ENCODE measurements at regions not wholly inside any gene's neighbourhood (a gene's known extent, or its start where the extent isn't known, plus 50 kb on each side); places are given as distances from the start of the nearest gene placed in this dataset.

GRCh38 chr2:13818002-13818401 is 814.5 kb upstream of the LRATD1 start:
- no peak for FAIRE-seq
- intact Hi-C loops (cut with micrococcal nuclease) = no loop called here
- TF ChIP-seq FOS (IDR thresholded peaks at IDR 0.05; ENCODE audit: borderline replicate concordance, insufficient read depth, low read length) = no peak
- no peak for TF ChIP-seq POLR2A (IDR thresholded peaks at IDR 0.05; ENCODE audit: low read depth, low read length)
- TF ChIP-seq GATA2 (IDR thresholded peaks at IDR 0.05; ENCODE audit: insufficient read depth, insufficient read length, low read depth, low read length) = no peak
- TF ChIP-seq MAX (IDR thresholded peaks at IDR 0.05; ENCODE audit: insufficient read depth, insufficient read length) = no peak
- TF ChIP-seq POLR2AphosphoS5 (IDR thresholded peaks at IDR 0.05; ENCODE audit: insufficient read depth, low read depth, low read length) = no peak
- H3K27me3 ChIP-seq (ENCODE audit: control insufficient read depth in 2 of 2, insufficient read depth in 2 of 2, low read length in 2 of 2) = no peaks in the 10 kb centered on the region
- H3K9ac ChIP-seq (replicated peaks; ENCODE audit: extremely low read depth, insufficient read depth, low read length) = no peak overlapping the region
- H3K79me2 ChIP-seq (ENCODE audit: control insufficient read depth, insufficient read depth, low read length) = no peaks in the 10 kb centered on the region
- no peak overlapping the region for H3K4me3 ChIP-seq (replicated peaks in 1 of 3; ENCODE audit: insufficient read depth in 1 of 3, low read depth in 1 of 3, low read length in 3 of 3)
- DNase-seq (ENCODE audit: low read depth, low spot score) = no peak
- ChIA-PET CTCF (no interaction called here), POLR2A (no interaction called here)
- no peak overlapping the region for H2AFZ ChIP-seq (ENCODE audit: low read depth, low read length)
- dilution Hi-C loops (cut with MboI; ENCODE audit: extremely low pct_ligation_motif_present, low sequenced_read_pairs) = no loop called here
- no TSS peak for BruUV-seq (replicated peaks)
- H3K4me1 ChIP-seq (ENCODE audit: control insufficient read depth, extremely low read depth, insufficient read depth, low read length) = no peaks in the 10 kb centered on the region
- H3K36me3 ChIP-seq (ENCODE audit: control insufficient read depth in 2 of 2, extremely low read depth in 1 of 2, insufficient read depth in 2 of 2, low read length in 2 of 2) = no peaks in the 10 kb centered on the region
- no peaks in the 10 kb centered on the region for H3K9me3 ChIP-seq (replicated peaks; ENCODE audit: control insufficient read depth, insufficient read depth, low read length)
- H3K9me1 ChIP-seq (replicated peaks; ENCODE audit: control insufficient read depth, extremely low read depth, insufficient read depth, low read length) = no peaks in the 10 kb centered on the region
- H3K4me2 ChIP-seq (ENCODE audit: insufficient read depth, low read length) = no peak overlapping the region
- no peaks in the 10 kb centered on the region for H4K20me1 ChIP-seq (replicated peaks; ENCODE audit: control insufficient read depth, extremely low read depth, insufficient read depth, low read length)
- H3K27ac ChIP-seq (ENCODE audit: insufficient read depth, low read depth, low read length) = no peak overlapping the region

- FAIRE-seq = no peak
- dilution Hi-C loops (cut with MboI; ENCODE audit: extremely low pct_ligation_motif_present, low sequenced_read_pairs) = no loop called here
- no peaks in the 10 kb centered on the region for H3K27me3 ChIP-seq (ENCODE audit: control insufficient read depth in 2 of 2, insufficient read depth in 2 of 2, low read length in 2 of 2)
- no peak overlapping the region for H2AFZ ChIP-seq (ENCODE audit: low read depth, low read length)
- H3K9me1 ChIP-seq (replicated peaks; ENCODE audit: control insufficient read depth, extremely low read depth, insufficient read depth, low read length) = no peaks in the 10 kb centered on the region
- intact Hi-C loops (cut with micrococcal nuclease) = no loop called here
- no peak overlapping the region for H3K4me3 ChIP-seq (replicated peaks in 1 of 3; ENCODE audit: insufficient read depth in 1 of 3, low read depth in 1 of 3, low read length in 3 of 3)
- ChIA-PET CTCF (no interaction called here), POLR2A (no interaction called here)
- no peaks in the 10 kb centered on the region for H3K9me3 ChIP-seq (replicated peaks; ENCODE audit: control insufficient read depth, insufficient read depth, low read length)
- no peak for TF ChIP-seq EZH2 (IDR thresholded peaks at IDR 0.05; ENCODE audit: borderline replicate concordance, low read depth, low read length, severe bottlenecking)
- TF ChIP-seq GATA2 (IDR thresholded peaks at IDR 0.05; ENCODE audit: insufficient read depth, insufficient read length, low read depth, low read length) = no peak
- TF ChIP-seq POLR2AphosphoS5 (IDR thresholded peaks at IDR 0.05; ENCODE audit: insufficient read depth, low read depth, low read length) = no peak
- TF ChIP-seq MYC (IDR thresholded peaks at IDR 0.05; ENCODE audit: low read depth, low read length) = no peak
- no peak for TF ChIP-seq FOS (IDR thresholded peaks at IDR 0.05; ENCODE audit: borderline replicate concordance, insufficient read depth, low read length)
- no peak for TF ChIP-seq MAX (IDR thresholded peaks at IDR 0.05; ENCODE audit: insufficient read depth, insufficient read length)
- no peak for TF ChIP-seq JUN (IDR thresholded peaks at IDR 0.05; ENCODE audit: borderline replicate concordance, insufficient read depth, insufficient read length, low read depth)
- no peak for TF ChIP-seq CTCF (IDR thresholded peaks at IDR 0.05; ENCODE audit: extremely low read depth in 1 of 2, insufficient read depth in 1 of 2, low read depth in 1 of 2, low read length in 2 of 2)
- TF ChIP-seq POLR2A (IDR thresholded peaks at IDR 0.05; ENCODE audit: low read depth, low read length) = no peak
- BruUV-seq (replicated peaks) = no TSS peak
- H3K4me1 ChIP-seq (ENCODE audit: control insufficient read depth, extremely low read depth, insufficient read depth, low read length) = no peaks in the 10 kb centered on the region
- no peak overlapping the region for H3K9ac ChIP-seq (replicated peaks; ENCODE audit: extremely low read depth, insufficient read depth, low read length)
- no peaks in the 10 kb centered on the region for H3K79me2 ChIP-seq (ENCODE audit: control insufficient read depth, insufficient read depth, low read length)
- H4K20me1 ChIP-seq (replicated peaks; ENCODE audit: control insufficient read depth, extremely low read depth, insufficient read depth, low read length) = no peaks in the 10 kb centered on the region
- H3K27ac ChIP-seq (ENCODE audit: insufficient read depth, low read depth, low read length) = no peak overlapping the region
- DNase-seq (ENCODE audit: low read depth, low spot score) = no peak
- H3K36me3 ChIP-seq (ENCODE audit: control insufficient read depth in 2 of 2, extremely low read depth in 1 of 2, insufficient read depth in 2 of 2, low read length in 2 of 2) = no peaks in the 10 kb centered on the region
- H3K4me2 ChIP-seq (ENCODE audit: insufficient read depth, low read length) = no peak overlapping the region
Measured at GRCh38 chr2:13819896-13820295, 812.6 kb upstream of the LRATD1 start.

Measured in endothelial cell of umbilical vein (primary cell).